ENCODE measurements at regions not wholly inside any gene's neighbourhood (a gene's known extent, or its start where the extent isn't known, plus 50 kb on each side); places are given as distances from the start of the nearest gene placed in this dataset.
"Not testable (repeated sequence)": the region's sequence is repeated elsewhere in the genome, so short reads cannot be mapped to it uniquely, and the experiment has no call there.

- TF ChIP-seq, protein P1, sequence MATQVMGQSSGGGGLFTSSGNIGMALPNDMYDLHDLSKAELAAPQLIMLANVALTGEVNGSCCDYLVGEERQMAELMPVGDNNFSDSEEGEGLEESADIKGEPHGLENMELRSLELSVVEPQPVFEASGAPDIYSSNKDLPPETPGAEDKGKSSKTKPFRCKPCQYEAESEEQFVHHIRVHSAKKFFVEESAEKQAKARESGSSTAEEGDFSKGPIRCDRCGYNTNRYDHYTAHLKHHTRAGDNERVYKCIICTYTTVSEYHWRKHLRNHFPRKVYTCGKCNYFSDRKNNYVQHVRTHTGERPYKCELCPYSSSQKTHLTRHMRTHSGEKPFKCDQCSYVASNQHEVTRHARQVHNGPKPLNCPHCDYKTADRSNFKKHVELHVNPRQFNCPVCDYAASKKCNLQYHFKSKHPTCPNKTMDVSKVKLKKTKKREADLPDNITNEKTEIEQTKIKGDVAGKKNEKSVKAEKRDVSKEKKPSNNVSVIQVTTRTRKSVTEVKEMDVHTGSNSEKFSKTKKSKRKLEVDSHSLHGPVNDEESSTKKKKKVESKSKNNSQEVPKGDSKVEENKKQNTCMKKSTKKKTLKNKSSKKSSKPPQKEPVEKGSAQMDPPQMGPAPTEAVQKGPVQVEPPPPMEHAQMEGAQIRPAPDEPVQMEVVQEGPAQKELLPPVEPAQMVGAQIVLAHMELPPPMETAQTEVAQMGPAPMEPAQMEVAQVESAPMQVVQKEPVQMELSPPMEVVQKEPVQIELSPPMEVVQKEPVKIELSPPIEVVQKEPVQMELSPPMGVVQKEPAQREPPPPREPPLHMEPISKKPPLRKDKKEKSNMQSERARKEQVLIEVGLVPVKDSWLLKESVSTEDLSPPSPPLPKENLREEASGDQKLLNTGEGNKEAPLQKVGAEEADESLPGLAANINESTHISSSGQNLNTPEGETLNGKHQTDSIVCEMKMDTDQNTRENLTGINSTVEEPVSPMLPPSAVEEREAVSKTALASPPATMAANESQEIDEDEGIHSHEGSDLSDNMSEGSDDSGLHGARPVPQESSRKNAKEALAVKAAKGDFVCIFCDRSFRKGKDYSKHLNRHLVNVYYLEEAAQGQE (IDR thresholded peaks at IDR 0.05; ENCODE audit: unreplicated experiment) = no peak
- TF ChIP-seq STAT1 (IDR thresholded peaks at IDR 0.05; ENCODE audit: unreplicated experiment) (no peak), ZNF331 (CRISPR knock-in tag; IDR thresholded peaks at IDR 0.05; ENCODE audit: low read depth) (no peak), ZNF114 (CRISPR knock-in tag; IDR thresholded peaks at IDR 0.05) (no peak), EZH2 (IDR thresholded peaks at IDR 0.05; ENCODE audit: low read depth, unreplicated experiment) (no peak), ETS1 (IDR thresholded peaks at IDR 0.05) (no peak), POLR2AphosphoS5 (IDR thresholded peaks at IDR 0.05; ENCODE audit: low read depth) (no peak)
These were observed 77.4 kb upstream of the PTPRG start (continued) for GRCh38 chr3:61483997-61484396.

DNA sequence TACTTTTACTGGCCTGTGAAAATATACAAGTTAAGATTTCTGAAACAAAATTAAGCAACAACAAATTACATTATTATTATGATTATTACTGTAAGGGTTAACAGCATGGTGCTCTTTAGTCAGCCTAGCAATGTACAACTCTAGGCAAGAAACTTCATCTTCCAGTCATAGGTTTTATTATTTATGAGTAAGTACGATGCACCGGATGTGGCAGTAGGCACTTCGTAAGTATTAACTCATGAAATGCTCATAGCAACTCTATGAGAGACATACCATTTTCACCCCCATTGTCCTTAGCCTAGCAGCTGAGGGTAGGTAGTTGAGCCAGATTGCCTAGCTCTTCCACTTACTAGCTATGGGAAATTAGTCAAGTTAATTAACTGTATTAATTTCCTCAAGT lies 68.0 kb upstream of the PTPRG start:
- Mint-ChIP-seq H3K36me3 (ENCODE audit: low read depth) (no peaks in the 10 kb centered on the region), H3K4me1 (no peaks in the 10 kb centered on the region)

GRCh38 chr3:61494309-61494708 lies 67.1 kb upstream of the PTPRG start:
- not testable (repeated sequence) for H3K27me3 Mint-ChIP-seq (ENCODE audit: insufficient read depth, low read depth, poor library complexity); H3K79me2 ChIP-seq (replicated peaks; ENCODE audit: insufficient read depth); H3K9me2 ChIP-seq (ENCODE audit: insufficient read depth); H2AFZ ChIP-seq; H3F3A ChIP-seq (replicated peaks; ENCODE audit: low read depth); H3K9me3 Mint-ChIP-seq; H3K4me1 ChIP-seq (ENCODE audit: insufficient read depth); ATAC-seq; H3K4me2 ChIP-seq; H4K20me1 ChIP-seq (replicated peaks; ENCODE audit: insufficient read depth); H3K36me3 ChIP-seq (ENCODE audit: insufficient read depth); H3K4me3 Mint-ChIP-seq; H3K4me3 ChIP-seq; H3K27me3 ChIP-seq (ENCODE audit: insufficient read depth); H3K27ac Mint-ChIP-seq; H3K4me1 Mint-ChIP-seq; H3K36me3 Mint-ChIP-seq (ENCODE audit: low read depth); H3K27ac ChIP-seq (ENCODE audit: low read depth); DNase-seq (ENCODE audit: low spot score)

More for the DNA sequence above, 68.0 kb upstream of the PTPRG start:
- no peak for ATAC-seq
- Histone ChIP-seq H3K4me1 (ENCODE audit: insufficient read depth) (no peaks in the 10 kb centered on the region), H3K4me3 (no peak overlapping the region), H2AFZ (no peak overlapping the region), H3K9me2 (ENCODE audit: insufficient read depth) (no peaks in the 10 kb centered on the region), H3K27ac (ENCODE audit: low read depth) (no peak overlapping the region), H3K36me3 (ENCODE audit: insufficient read depth) (no peaks in the 10 kb centered on the region), H3F3A (replicated peaks; ENCODE audit: low read depth) (no peaks in the 10 kb centered on the region), H4K20me1 (replicated peaks; ENCODE audit: insufficient read depth) (no peaks in the 10 kb centered on the region), H3K79me2 (replicated peaks; ENCODE audit: insufficient read depth) (no peaks in the 10 kb centered on the region), H3K27me3 (ENCODE audit: insufficient read depth) (no peaks in the 10 kb centered on the region), H3K4me2 (no peak overlapping the region)
- H3K4me3 Mint-ChIP-seq = no peak overlapping the region
- H3K27ac Mint-ChIP-seq = no peak overlapping the region
- TF ChIP-seq ZNF331 (CRISPR knock-in tag; IDR thresholded peaks at IDR 0.05; ENCODE audit: low read depth) = no peak
- TF ChIP-seq POLR2AphosphoS5 (IDR thresholded peaks at IDR 0.05; ENCODE audit: low read depth) = no peak
- TF ChIP-seq, protein P1 (IDR thresholded peaks at IDR 0.05; ENCODE audit: unreplicated experiment) = no peak
- H3K9me3 Mint-ChIP-seq = no peaks in the 10 kb centered on the region
- DNase-seq (ENCODE audit: low spot score) = no peak
- H3K27me3 Mint-ChIP-seq (ENCODE audit: insufficient read depth, low read depth, poor library complexity) = no peaks in the 10 kb centered on the region
